IMR-90 (cell line): ENCODE measurements at regions not wholly inside any gene's neighbourhood (a gene's known extent, or its start where the extent isn't known, plus 50 kb on each side); places are given as distances from the start of the nearest gene placed in this dataset.
"Not testable (repeated sequence)": the region's sequence is repeated elsewhere in the genome, so short reads cannot be mapped to it uniquely, and the experiment has no call there.

ENCODE experiments used
- ATAC-seq: fragments of 200-7000 bp; cut with Tn5 transposase; 2 replicates; pipeline ENCODE4 v1.9.1; 2020; ENCODE audit warnings: low read depth, mild to moderate bottlenecking, moderate library complexity
- BruUV-seq: library from RNA; stranded (reverse); fragments of 400-500 nt; replicated peaks from 2 replicates; lab custom pipeline; 2021; lab: Mats Ljungman, UMichigan
- CTCF ChIA-PET: fragments of 300-600 bp; formaldehyde crosslinking; extraction: SDS; loops from one replicate; lab custom pipeline; 2021; ENCODE audit warnings: antibody characterized with exemption; lab: Yijun Ruan, JAX
- POLR2A ChIA-PET: fragments of 300-600 bp; sonication (Branson Sonifier 250); formaldehyde crosslinking; loops from one replicate; lab custom pipeline; 2022; ENCODE audit warnings: antibody characterized with exemption; ENCODE audit not compliant: unreplicated experiment; lab: Charles Lee
- DNase-seq: peaks from one replicate; pipeline ENCODE4 v3.0.0; 2013
- H2AFZ ChIP-seq: replicated peaks from 2 replicates; pipeline ENCODE3; 2013; ENCODE audit warnings: low read length, mild to moderate bottlenecking; ENCODE audit not compliant: poor library complexity
- H2AK5ac ChIP-seq: 2 replicates; pipeline ENCODE4 v1.6.1; 2013; ENCODE audit warnings: low read depth, low read length, inconsistent platforms
- H2AK9ac ChIP-seq: replicated peaks from 2 replicates; pipeline ENCODE3; 2013; ENCODE audit warnings: mild to moderate bottlenecking, low read depth, low read length, moderate library complexity; ENCODE audit not compliant: poor library complexity
- H2BK120ac ChIP-seq: 2 replicates; pipeline ENCODE4 v1.6.1; 2013; ENCODE audit warnings: low read depth, low read length, inconsistent platforms
- H2BK15ac ChIP-seq: 3 replicates; pipeline ENCODE4 v1.6.1; 2013; ENCODE audit warnings: low read depth, low read length, inconsistent platforms
- H2BK20ac ChIP-seq: 2 replicates; pipeline ENCODE4 v1.6.1; 2013; ENCODE audit warnings: low read depth, mild to moderate bottlenecking, inconsistent platforms, low read length, moderate library complexity
- H2BK5ac ChIP-seq: 2 replicates; pipeline ENCODE4 v1.6.1; 2013; ENCODE audit warnings: mild to moderate bottlenecking, low read depth, low read length, inconsistent platforms; ENCODE audit not compliant: poor library complexity, severe bottlenecking
- H3K14ac ChIP-seq: replicated peaks from 2 replicates; pipeline ENCODE4 v1.6.1; 2013; ENCODE audit warnings: low read depth, low read length, inconsistent platforms
- H3K18ac ChIP-seq: 2 replicates; pipeline ENCODE4 v1.6.1; 2013; ENCODE audit warnings: low read depth, low read length, control low read depth
- H3K23ac ChIP-seq: 2 replicates; pipeline ENCODE4 v1.6.1; 2013; ENCODE audit warnings: low read depth, low read length, inconsistent platforms
- H3K27ac ChIP-seq: 2 replicates; pipeline ENCODE4 v1.5.1; 2013; ENCODE audit warnings: mild to moderate bottlenecking, control low read depth, low read length; ENCODE audit not compliant: insufficient read depth
- H3K27me3 ChIP-seq: 2 replicates; pipeline ENCODE4 v1.6.1; 2013; ENCODE audit warnings: low read length; ENCODE audit not compliant: control insufficient read depth, insufficient read depth
- H3K36me3 ChIP-seq: 2 replicates; pipeline ENCODE4 v1.6.1; 2013; ENCODE audit warnings: low read length, mixed read lengths; ENCODE audit not compliant: control insufficient read depth, insufficient read depth
- H3K4ac ChIP-seq: 2 replicates; pipeline ENCODE4 v1.6.1; 2013; ENCODE audit warnings: low read depth, low read length, inconsistent platforms
- H3K4me1 ChIP-seq: 2 replicates; pipeline ENCODE4 v1.6.1; 2013; ENCODE audit warnings: low read length, mixed read lengths; ENCODE audit not compliant: control insufficient read depth, insufficient read depth
- H3K4me2 ChIP-seq: 2 replicates; pipeline ENCODE4 v1.6.1; 2013; ENCODE audit warnings: low read depth, mild to moderate bottlenecking, control low read depth, low read length, moderate library complexity
- H3K4me3 ChIP-seq: 2 replicates; pipeline ENCODE4 v1.5.1; 2013; ENCODE audit warnings: low read depth, mild to moderate bottlenecking, control low read depth, low read length, moderate library complexity; ENCODE audit not compliant: insufficient read depth
- H3K56ac ChIP-seq: 2 replicates; pipeline ENCODE4 v1.6.1; 2013; ENCODE audit warnings: low read length, inconsistent platforms; ENCODE audit not compliant: insufficient read depth; ENCODE audit errors: extremely low read depth
- H3K79me1 ChIP-seq, 2 experiments: 2 replicates each; pipeline ENCODE4 v1.6.1; 2013; ENCODE audit warnings: low read length in 2 of 2, inconsistent platforms in 1 of 2, low read depth in 1 of 2
- H3K9ac ChIP-seq: 2 replicates; pipeline ENCODE4 v1.6.1; 2013; ENCODE audit warnings: low read depth, low read length, control low read depth
- H3K9me1 ChIP-seq: 2 replicates; pipeline ENCODE4 v1.6.1; 2013; ENCODE audit warnings: low read length, inconsistent platforms; ENCODE audit not compliant: insufficient read depth
- H3K9me3 ChIP-seq: 2 replicates; pipeline ENCODE4 v1.6.1; 2013; ENCODE audit warnings: low read length; ENCODE audit not compliant: control insufficient read depth, insufficient read depth
- H4K20me1 ChIP-seq: 2 replicates; pipeline ENCODE4 v1.6.1; 2013; ENCODE audit warnings: low read length, inconsistent platforms; ENCODE audit not compliant: insufficient read depth
- H4K5ac ChIP-seq: 2 replicates; pipeline ENCODE4 v1.6.1; 2013; ENCODE audit warnings: mild to moderate bottlenecking, low read depth, low read length, control low read depth
- H4K8ac ChIP-seq, 2 experiments: 2 replicates each; pipeline ENCODE4 v1.6.1; 2013; ENCODE audit warnings: low read depth in 2 of 2, low read length in 2 of 2, control low read depth in 1 of 2, inconsistent platforms in 1 of 2
- H4K91ac ChIP-seq: 2 replicates; pipeline ENCODE4 v1.6.1; 2013; ENCODE audit warnings: low read depth, low read length, inconsistent platforms; ENCODE audit not compliant: insufficient read depth
- BHLHE40 ChIP-seq: fragments of 150-350 bp; IDR thresholded peaks from 2 replicates; pipeline ENCODE4 v1.6.1; 2016; ENCODE audit warnings: mild to moderate bottlenecking, low read depth, low read length
- CHD1 ChIP-seq: IDR thresholded peaks from 2 replicates; pipeline ENCODE4 v1.6.1; 2012; ENCODE audit warnings: low read depth, low read length, improper control_type of control experiment
- SMC3 ChIP-seq: fragments of 150-350 bp; IDR thresholded peaks from 2 replicates; pipeline ENCODE4 v1.6.1; 2016; ENCODE audit warnings: low read depth, mild to moderate bottlenecking, antibody characterized with exemption, low read length, moderate library complexity
- WGBS, 2 experiments: methylation state at CpG; one replicate each; pipeline versions ENCODE4 v1.1.5 to v1.1.7; 2013; ENCODE audit warnings: missing lambda C conversion rate in 2 of 2; ENCODE audit not compliant: insufficient read length in 1 of 2; ENCODE audit errors: extremely low coverage in 2 of 2; 5-methylcytosine and 5-hydroxymethylcytosine counted together
- dilution Hi-C: fragments of 300-500 bp; cut with HindIII; formaldehyde crosslinking; loops from one replicate; pipeline ENCODE4 v1.14.3; 2018; ENCODE audit warnings: low sequenced_read_pairs; ENCODE audit not compliant: unreplicated experiment
- in situ Hi-C: fragments of 300-500 bp; cut with MboI; formaldehyde crosslinking; loops from 3 replicates; pipeline ENCODE4 v1.14.3; 2019; ENCODE audit warnings: low sequenced_read_pairs, inconsistent platforms, mixed read lengths
- intact Hi-C: fragments of 100-400 bp; cut with micrococcal nuclease; formaldehyde crosslinking; loops from 2 replicates; pipeline ENCODE4 v1.10.0; 2022

DNA sequence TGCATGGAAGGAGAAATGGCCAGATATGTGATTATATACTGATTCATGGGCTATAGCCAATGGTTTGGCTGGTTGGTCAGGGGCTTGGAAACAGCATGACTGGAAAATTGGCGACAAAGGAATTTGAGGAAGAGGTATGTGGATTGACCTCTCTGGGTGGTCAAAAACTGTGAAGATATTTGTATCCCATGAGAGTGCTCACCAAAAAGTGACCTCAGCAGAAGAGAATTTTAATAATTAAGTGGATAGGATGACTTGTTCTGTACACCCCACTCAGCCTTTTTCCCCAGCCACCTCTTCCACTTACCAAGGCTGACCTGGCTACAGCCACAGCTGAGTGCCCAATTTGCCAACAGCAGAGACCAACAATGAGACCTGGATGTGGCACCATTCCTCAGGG, 146.7 kb downstream of the GPR37 start:
- no TSS peak for BruUV-seq
- Histone ChIP-seq H3K14ac (no peak overlapping the region), H3K79me1 (no peaks in the 10 kb centered on the region), H2AFZ (no peak overlapping the region), H2BK15ac (no peak overlapping the region), H3K27ac (no peak overlapping the region), H4K5ac (no peak overlapping the region), H2BK20ac (no peak overlapping the region), H3K9me1 (no peaks in the 10 kb centered on the region), H3K4me3 (no peak overlapping the region), H2AK5ac (no peak overlapping the region), H3K56ac (no peak overlapping the region), H2AK9ac (no peak overlapping the region), H2BK5ac (no peak overlapping the region), H3K4me1 (no peaks in the 10 kb centered on the region), H3K9ac (no peak overlapping the region), H3K9me3 (no peaks in the 10 kb centered on the region), H3K23ac (no peak overlapping the region), H3K18ac (no peak overlapping the region), H4K20me1 (no peaks in the 10 kb centered on the region), H3K27me3 (no peaks in the 10 kb centered on the region), H3K36me3 (no peaks in the 10 kb centered on the region), H3K4me2 (no peak overlapping the region), H3K4ac (no peak overlapping the region), H4K91ac (no peak overlapping the region), H4K8ac (no peak overlapping the region), H2BK120ac (no peak overlapping the region)
- TF ChIP-seq CHD1 (no peak), BHLHE40 (no peak), SMC3 (no peak)
- no CpG with 5 or more reads among the region's 1 CpG for WGBS, 2 experiments
- dilution Hi-C loops = no loop called here
- no peak for DNase-seq
- intact Hi-C loops = loop anchor here (1.0 kb wide), 1 partner anchor 44 kb away; no protein-coding TSS in a partner anchor
- ChIA-PET CTCF (no interaction called here), POLR2A (no interaction called here)
- in situ Hi-C loops = loop anchor here (10.0 kb wide), 1 partner anchor 64 kb away; no protein-coding TSS in a partner anchor
- no peak for ATAC-seq

DNA sequence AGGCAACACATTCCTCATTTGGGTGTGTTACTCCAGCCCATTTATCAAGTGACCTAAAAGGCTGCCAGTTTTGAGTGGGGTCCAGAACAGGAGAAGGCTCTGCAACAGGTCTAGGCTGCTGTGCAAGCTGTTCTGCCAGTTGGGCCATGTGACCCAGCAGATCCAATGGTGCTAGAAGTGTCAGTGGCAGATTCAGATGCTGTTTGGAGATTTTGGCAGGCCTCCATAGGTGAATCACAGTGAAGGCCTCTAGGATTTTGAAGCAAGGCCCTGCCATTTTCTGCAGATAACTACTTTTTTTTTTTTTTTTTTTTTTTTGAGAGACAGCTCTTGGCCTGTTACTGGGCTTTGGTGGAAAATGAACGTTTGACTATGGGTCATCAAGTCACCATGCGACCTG, 147.5 kb downstream of the GPR37 start:
- H3K56ac ChIP-seq, H3K18ac ChIP-seq, H4K20me1 ChIP-seq, H2BK20ac ChIP-seq, POLR2A ChIA-PET, H2BK15ac ChIP-seq, H2AK9ac ChIP-seq, H3K9me3 ChIP-seq, H2BK120ac ChIP-seq, H3K4me1 ChIP-seq, H4K91ac ChIP-seq, H3K4me3 ChIP-seq, dilution Hi-C loops, H3K27ac ChIP-seq, H3K79me1 ChIP-seq, BruUV-seq, H3K36me3 ChIP-seq, H3K27me3 ChIP-seq, H4K8ac ChIP-seq, ATAC-seq, CTCF ChIA-PET, H4K5ac ChIP-seq, H2AK5ac ChIP-seq, H2BK5ac ChIP-seq, intact Hi-C loops, H3K4ac ChIP-seq, H3K9ac ChIP-seq, H2AFZ ChIP-seq, H3K9me1 ChIP-seq, H3K4me2 ChIP-seq, H3K14ac ChIP-seq, H3K23ac ChIP-seq: not testable (repeated sequence)
- in situ Hi-C loops = loop anchor here (10.0 kb wide), 1 partner anchor 63 kb away; no protein-coding TSS in a partner anchor
- WGBS, 2 experiments = no CpG with 5 or more reads among the region's 2 CpGs
- DNase-seq = peak; percentile 38
